Breast epithelium (tissue), 4 donors: ENCODE measurements at regions not wholly inside any gene's neighbourhood (a gene's known extent, or its start where the extent isn't known, plus 50 kb on each side); places are given as distances from the start of the nearest gene placed in this dataset.

Experiments used
- DNase-seq, 2 donors: peaks; one replicate each; pipeline ENCODE4 v3.0.0-alpha.2; 2019; ENCODE audit warnings: low spot score in 2 of 2
- H3K27ac ChIP-seq, 2 donors: fragments of 200-600 bp; sonication (generic) in 1 of 2; one replicate each; pipeline ENCODE4 v1.5.1; 2016 to 2019; ENCODE audit warnings: mild to moderate bottlenecking in 1 of 2
- H3K27me3 ChIP-seq, 2 donors: fragments of 200-600 bp; sonication (generic) in 1 of 2; one replicate each; pipeline versions ENCODE4 v1.5.1 to v1.6.0; 2017 to 2019; ENCODE audit warnings: control low read depth in 1 of 2, mild to moderate bottlenecking in 1 of 2
- H3K36me3 ChIP-seq: fragments of 200-600 bp; one replicate; pipeline ENCODE4 v1.5.1; 2019
- H3K4me1 ChIP-seq, 2 donors: fragments of 200-600 bp; sonication (generic); one replicate each; pipeline ENCODE4 v1.5.1; 2016 to 2019; ENCODE audit warnings: control low read depth in 1 of 2
- H3K4me3 ChIP-seq, 3 donors: fragments of 200-600 bp; sonication (generic); 1 replicate in 2 of 3; 2 replicates in 1 of 3; pipeline ENCODE4 v1.5.1; 2016 to 2019; ENCODE audit warnings: mild to moderate bottlenecking in 3 of 3, moderate library complexity in 2 of 3
- H3K9me3 ChIP-seq, 2 donors: fragments of 200-600 bp; sonication (generic) in 1 of 2; one replicate each; pipeline ENCODE4 v1.5.1; 2016 to 2019; ENCODE audit warnings: control low read depth in 1 of 2
- CTCF ChIP-seq, 3 donors: fragments of 450-650 bp; IDR thresholded peaks; one replicate each; pipeline ENCODE4 v1.5.1; 2016 to 2017; ENCODE audit warnings: antibody characterized with exemption in 3 of 3, mild to moderate bottlenecking in 3 of 3, moderate library complexity in 3 of 3
- POLR2A ChIP-seq: fragments of 450-650 bp; IDR thresholded peaks from one replicate; pipeline ENCODE4 v1.6.1; 2016; ENCODE audit warnings: antibody characterized with exemption, mild to moderate bottlenecking, moderate library complexity
- POLR2AphosphoS5 ChIP-seq, 3 donors: sonication (generic); formaldehyde crosslinking; IDR thresholded peaks; one replicate each; pipeline ENCODE4 v1.6.1; 2017; ENCODE audit warnings: antibody characterized with exemption in 3 of 3
- intact Hi-C: fragments of 100-400 bp; cut with DNase I; formaldehyde crosslinking; loops from one replicate; pipeline ENCODE4 v1.15.1; 2023; ENCODE audit warnings: low total_unique reads

DNA sequence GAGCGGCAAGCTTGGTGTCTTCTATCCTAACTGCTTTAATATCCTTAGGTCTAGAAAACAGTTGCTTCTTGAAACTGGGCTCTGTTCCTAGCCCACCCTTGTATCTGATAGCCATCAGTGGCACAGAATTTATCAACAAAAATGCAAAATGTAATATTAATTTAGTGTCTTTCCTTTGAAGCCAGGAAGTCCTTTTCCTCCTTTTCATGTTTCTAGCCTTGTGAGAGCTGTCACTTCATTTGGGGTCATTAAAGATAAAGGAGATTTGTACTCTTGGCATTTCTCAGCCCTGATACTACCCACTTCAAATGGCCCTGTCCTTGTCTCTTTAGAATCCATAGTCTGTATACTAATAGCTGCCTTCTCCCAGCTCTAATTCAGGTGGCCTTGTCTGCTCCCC lies 111.0 kb downstream of the GAS1 start:
- intact Hi-C loops, result no loop called here
- no peaks in the 10 kb centered on the region for H3K4me1 ChIP-seq
- no peak for DNase-seq
- H3K9me3 ChIP-seq, result no peaks in the 10 kb centered on the region
- H3K36me3 ChIP-seq, result no peaks in the 10 kb centered on the region
- H3K4me3 ChIP-seq, result no peak overlapping the region
- H3K27me3 ChIP-seq, result no peaks in the 10 kb centered on the region
- H3K27ac ChIP-seq, result no peak overlapping the region
- TF ChIP-seq CTCF (IDR thresholded peaks at IDR 0.05), result no peak
- TF ChIP-seq POLR2A, result no peak
- TF ChIP-seq POLR2AphosphoS5 (IDR thresholded peaks at IDR 0.05), result no peak

DNA sequence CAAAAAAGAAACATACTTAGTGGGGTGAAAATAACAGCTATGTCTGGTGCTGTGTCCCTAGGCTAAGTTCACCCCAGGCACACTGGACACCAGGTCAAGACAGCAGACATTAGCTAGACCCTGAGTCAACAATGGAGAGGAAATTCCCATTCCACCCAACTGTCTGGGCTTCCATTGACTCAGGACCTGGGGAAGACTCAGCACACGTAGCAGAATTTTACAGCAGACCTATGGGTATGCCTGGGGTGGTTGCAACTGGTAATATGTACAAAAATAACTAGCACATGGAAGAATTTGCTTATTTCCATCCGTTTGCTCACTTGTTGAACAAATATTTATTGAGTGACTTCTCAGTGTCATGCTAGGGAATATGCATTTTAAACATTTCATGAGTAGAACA lies 117.0 kb downstream of the GAS1 start:
- intact Hi-C loops, result no loop called here
- no peak for DNase-seq

DNA sequence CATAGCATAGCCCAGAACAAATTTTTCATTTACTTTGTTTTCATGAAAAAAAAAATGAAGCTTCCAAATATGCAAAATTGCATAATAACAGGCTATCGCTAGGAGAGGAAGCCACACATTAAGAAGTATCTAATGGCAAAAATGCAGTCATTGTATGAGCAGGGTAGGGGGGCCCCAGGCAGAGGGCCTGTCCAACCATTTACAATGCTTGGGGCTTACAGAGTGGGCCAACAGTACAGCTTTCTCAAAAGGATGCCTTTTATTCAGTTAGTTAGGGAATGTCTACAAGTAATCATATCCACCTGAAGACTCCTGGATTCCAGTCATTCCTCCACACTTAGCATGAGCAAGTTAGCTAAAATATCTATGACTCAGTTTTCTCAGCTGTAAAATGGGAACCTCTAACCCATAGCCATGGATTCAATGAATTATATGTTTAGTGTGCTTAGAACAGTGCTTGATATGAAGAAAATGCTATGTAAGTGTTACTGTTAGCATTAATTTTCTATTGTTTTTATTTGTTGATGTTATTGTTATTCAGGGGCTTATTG lies 117.7 kb downstream of the GAS1 start:
- Histone ChIP-seq H3K27ac (no peak overlapping the region), H3K36me3 (no peaks in the 10 kb centered on the region), H3K4me3 (no peak overlapping the region), H3K27me3 (no peaks in the 10 kb centered on the region), H3K4me1 (no peaks in the 10 kb centered on the region), H3K9me3 (no peaks in the 10 kb centered on the region)
- no peak for DNase-seq
- intact Hi-C loops, result no loop called here
- TF ChIP-seq POLR2AphosphoS5 (IDR thresholded peaks at IDR 0.05) (no peak), CTCF (IDR thresholded peaks at IDR 0.05) (no peak), POLR2A (no peak)

More for the DNA sequence above, 117.0 kb downstream of the GAS1 start:
- TF ChIP-seq POLR2AphosphoS5 (IDR thresholded peaks at IDR 0.05) (no peak), POLR2A (no peak), CTCF (IDR thresholded peaks at IDR 0.05) (no peak)
- no peaks in the 10 kb centered on the region for H3K36me3 ChIP-seq
- no peaks in the 10 kb centered on the region for H3K27me3 ChIP-seq
- no peak overlapping the region for H3K4me3 ChIP-seq
- no peaks in the 10 kb centered on the region for H3K4me1 ChIP-seq
- H3K27ac ChIP-seq, result no peak overlapping the region
- no peaks in the 10 kb centered on the region for H3K9me3 ChIP-seq

DNA sequence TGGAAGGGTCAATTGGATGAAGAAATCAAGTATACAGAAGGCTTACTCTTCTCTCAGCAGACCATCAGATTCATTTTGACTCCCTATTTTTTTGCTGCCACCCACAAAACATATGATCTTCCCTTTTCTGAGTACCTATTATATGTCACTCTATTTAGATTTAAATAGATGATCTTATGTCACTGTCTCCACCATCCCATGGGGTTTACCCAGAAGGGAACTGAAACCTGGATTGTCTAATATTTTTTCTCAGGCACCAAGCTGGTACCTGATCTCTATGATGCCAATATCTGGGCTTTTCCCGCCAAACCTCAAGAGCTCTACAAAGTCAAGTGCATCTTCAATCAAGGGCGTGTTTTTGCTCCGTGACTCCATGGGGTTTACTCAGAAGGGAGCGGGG lies 118.7 kb downstream of the GAS1 start:
- DNase-seq, result no peak
- H3K36me3 ChIP-seq, result no peaks in the 10 kb centered on the region
- no peaks in the 10 kb centered on the region for H3K27me3 ChIP-seq
- intact Hi-C loops, result no loop called here
- H3K9me3 ChIP-seq, result no peaks in the 10 kb centered on the region
- no peak overlapping the region for H3K4me3 ChIP-seq
- H3K27ac ChIP-seq, result no peak overlapping the region
- TF ChIP-seq POLR2AphosphoS5 (IDR thresholded peaks at IDR 0.05) (no peak), CTCF (IDR thresholded peaks at IDR 0.05) (no peak), POLR2A (no peak)
- H3K4me1 ChIP-seq, result no peaks in the 10 kb centered on the region

GRCh38 chr9:86827893-86828292 lies 119.4 kb downstream of the GAS1 start:
- no peak for DNase-seq
- H3K27me3 ChIP-seq, result no peaks in the 10 kb centered on the region
- no peak overlapping the region for H3K4me3 ChIP-seq
- H3K27ac ChIP-seq, result no peak overlapping the region
- no peaks in the 10 kb centered on the region for H3K9me3 ChIP-seq
- no peak for TF ChIP-seq POLR2AphosphoS5 (IDR thresholded peaks at IDR 0.05)
- TF ChIP-seq CTCF (IDR thresholded peaks at IDR 0.05), result no peak
- TF ChIP-seq POLR2A, result no peak
- H3K4me1 ChIP-seq, result no peaks in the 10 kb centered on the region
- H3K36me3 ChIP-seq, result no peaks in the 10 kb centered on the region
- intact Hi-C loops, result no loop called here
